H1 (cell line): ENCODE measurements at regions not wholly inside any gene's neighbourhood (a gene's known extent, or its start where the extent isn't known, plus 50 kb on each side); places are given as distances from the start of the nearest gene placed in this dataset.

Experiments used
- CTCF ChIA-PET: fragments of 300-600 bp; sonication (Branson Sonifier 250); formaldehyde crosslinking; loops from one replicate; lab custom pipeline; 2021; ENCODE audit not compliant: partially characterized antibody; lab: Charles Lee
- POLR2A ChIA-PET: fragments of 300-600 bp; sonication (Branson Sonifier 250); formaldehyde crosslinking; loops from one replicate; lab custom pipeline; 2021; ENCODE audit warnings: inconsistent platforms; ENCODE audit not compliant: partially characterized antibody; lab: Charles Lee
- DNase-seq, 2 experiments: peaks; one replicate each; pipeline versions ENCODE4 v3.0.0 to v3.0.0-alpha.2; 2010 to 2022; ENCODE audit warnings: low spot score in 2 of 2, low read depth in 1 of 2, mixed read lengths in 1 of 2
- FAIRE-seq: peaks from 2 replicates; lab custom pipeline; 2011; peaks lifted over from hg19 to GRCh38; lab: Jason Lieb, UNC
- H2AFZ ChIP-seq: 2 replicates; pipeline ENCODE4 v1.8.1; 2012; ENCODE audit warnings: low read length, inconsistent platforms
- H2AK5ac ChIP-seq: 2 replicates; pipeline ENCODE4 v1.6.1; 2013; ENCODE audit warnings: low read depth, low read length
- H2BK120ac ChIP-seq: replicated peaks from 2 replicates; pipeline ENCODE3; 2013; ENCODE audit warnings: low read depth, low read length, inconsistent platforms
- H2BK12ac ChIP-seq: 2 replicates; pipeline ENCODE4 v1.6.1; 2013; ENCODE audit warnings: low read depth, low read length
- H2BK15ac ChIP-seq: 2 replicates; pipeline ENCODE4 v1.6.1; 2013; ENCODE audit warnings: low read length
- H2BK20ac ChIP-seq: 2 replicates; pipeline ENCODE4 v1.6.1; 2013; ENCODE audit warnings: low read length
- H2BK5ac ChIP-seq: 2 replicates; pipeline ENCODE4 v1.6.1; 2013; ENCODE audit warnings: low read depth, low read length
- H3K14ac ChIP-seq: 2 replicates; pipeline ENCODE4 v1.6.1; 2013; ENCODE audit warnings: inconsistent platforms; ENCODE audit not compliant: insufficient read length
- H3K18ac ChIP-seq: 2 replicates; pipeline ENCODE4 v1.6.1; 2013; ENCODE audit warnings: low read length; ENCODE audit errors: extremely low read depth
- H3K23ac ChIP-seq: 2 replicates; pipeline ENCODE4 v1.6.1; 2013; ENCODE audit warnings: inconsistent platforms; ENCODE audit not compliant: insufficient read length
- H3K23me2 ChIP-seq: 2 replicates; pipeline ENCODE4 v1.6.1; 2013; ENCODE audit warnings: low read depth, low read length
- H3K27ac ChIP-seq: 2 replicates; pipeline ENCODE4 v1.6.1; 2011; ENCODE audit warnings: low read depth, low read length, inconsistent platforms
- H3K27me3 ChIP-seq, 4 experiments: replicated peaks in 1 of 4; 1 replicate in 1 of 4; 2 replicates in 3 of 4; pipeline versions ENCODE4 v1.6.1 to v1.8.1; 2011 to 2013; ENCODE audit warnings: low read length in 3 of 4, mild to moderate bottlenecking in 3 of 4, inconsistent platforms in 2 of 4, mixed read lengths in 2 of 4, moderate library complexity in 1 of 4; ENCODE audit not compliant: control insufficient read depth in 3 of 4, insufficient read depth in 3 of 4; ENCODE audit errors: extremely low read depth in 1 of 4
- H3K36me3 ChIP-seq, 4 experiments: 2 replicates each; pipeline versions ENCODE4 v1.6.1 to v1.8.1; 2011 to 2013; ENCODE audit warnings: mild to moderate bottlenecking in 4 of 4, low read length in 3 of 4, moderate library complexity in 2 of 4, control low read depth in 1 of 4, inconsistent platforms in 1 of 4; ENCODE audit not compliant: insufficient read depth in 4 of 4, control insufficient read depth in 2 of 4
- H3K4ac ChIP-seq: replicated peaks from 2 replicates; pipeline ENCODE3; 2013; ENCODE audit warnings: low read length, low read depth, mixed read lengths, inconsistent platforms; ENCODE audit not compliant: insufficient read length
- H3K4me1 ChIP-seq, 4 experiments: replicated peaks in 1 of 4; 1 replicate in 1 of 4; 2 replicates in 3 of 4; pipeline versions ENCODE4 v1.6.1 to v1.8.1; 2011 to 2013; ENCODE audit warnings: low read length in 3 of 4, inconsistent platforms in 2 of 4, mixed read lengths in 1 of 4; ENCODE audit not compliant: insufficient read depth in 4 of 4, control insufficient read depth in 3 of 4
- H3K4me2 ChIP-seq, 2 experiments: 2 replicates each; pipeline versions ENCODE4 v1.6.1 to v1.8.1; 2011 to 2013; ENCODE audit warnings: low read depth in 2 of 2, low read length in 2 of 2, control low read depth in 1 of 2, inconsistent platforms in 1 of 2, mild to moderate bottlenecking in 1 of 2; ENCODE audit not compliant: insufficient read depth in 1 of 2
- H3K4me3 ChIP-seq, 4 experiments: fragments of 200-600, 300-600 bp in 1 of 4; sonication (generic), shearing (Covaris generic), sonication (Bioruptor Twin) in 1 of 4; 2 replicates each; pipeline versions ENCODE4 v1.5.1 to v1.8.1; 2011 to 2016; ENCODE audit warnings: low read length in 4 of 4, low read depth in 3 of 4, control low read depth in 2 of 4, inconsistent platforms in 2 of 4, mild to moderate bottlenecking in 2 of 4, mixed read lengths in 1 of 4, moderate library complexity in 1 of 4; ENCODE audit not compliant: insufficient read depth in 2 of 4; ENCODE audit errors: extremely low read depth in 1 of 4
- H3K56ac ChIP-seq: replicated peaks from 2 replicates; pipeline ENCODE3; 2013; ENCODE audit warnings: low read depth, mild to moderate bottlenecking, mixed read lengths, low read length, inconsistent platforms; ENCODE audit not compliant: insufficient read length
- H3K79me1 ChIP-seq: 2 replicates; pipeline ENCODE4 v1.6.1; 2013; ENCODE audit warnings: low read depth, low read length, control low read depth
- H3K79me2 ChIP-seq, 2 experiments: 2 replicates each; pipeline versions ENCODE4 v1.6.1 to v1.8.1; 2012 to 2013; ENCODE audit warnings: low read length in 2 of 2, mild to moderate bottlenecking in 2 of 2, inconsistent platforms in 1 of 2; ENCODE audit not compliant: insufficient read depth in 2 of 2, control insufficient read depth in 1 of 2
- H3K9ac ChIP-seq, 4 experiments: replicated peaks in 1 of 4; 1 replicate in 1 of 4; 2 replicates in 3 of 4; pipeline versions ENCODE4 v1.6.1 to v1.8.1; 2011 to 2013; ENCODE audit warnings: low read depth in 3 of 4, low read length in 3 of 4, control low read depth in 2 of 4, mild to moderate bottlenecking in 2 of 4, moderate library complexity in 2 of 4, inconsistent platforms in 1 of 4; ENCODE audit errors: extremely low read depth in 1 of 4
- H3K9me3 ChIP-seq, 2 experiments: 2 replicates each; pipeline versions ENCODE4 v1.6.1 to v1.8.1; 2012 to 2013; ENCODE audit warnings: mild to moderate bottlenecking in 2 of 2, moderate library complexity in 2 of 2, control low read depth in 1 of 2, inconsistent platforms in 1 of 2, low read depth in 1 of 2, low read length in 1 of 2, mixed read lengths in 1 of 2; ENCODE audit not compliant: insufficient read depth in 2 of 2
- H4K20me1 ChIP-seq, 2 experiments: replicated peaks in 1 of 2; 2 replicates each; pipeline versions ENCODE3 to v1.8.1; 2011 to 2013; ENCODE audit warnings: inconsistent platforms in 2 of 2, low read length in 2 of 2, mild to moderate bottlenecking in 1 of 2; ENCODE audit not compliant: insufficient read depth in 2 of 2, control insufficient read depth in 1 of 2
- H4K5ac ChIP-seq: 2 replicates; pipeline ENCODE4 v1.6.1; 2013; ENCODE audit warnings: low read length, low read depth, mixed read lengths, inconsistent platforms; ENCODE audit not compliant: insufficient read length
- H4K8ac ChIP-seq: 2 replicates; pipeline ENCODE4 v1.8.0; 2013; ENCODE audit warnings: mild to moderate bottlenecking, moderate library complexity, low read length, inconsistent platforms; ENCODE audit not compliant: insufficient read depth; ENCODE audit errors: extremely low read depth
- H4K91ac ChIP-seq: replicated peaks from 2 replicates; pipeline ENCODE3; 2013; ENCODE audit warnings: low read length, mixed read lengths, inconsistent platforms; ENCODE audit not compliant: insufficient read length
- CEBPB ChIP-seq: IDR thresholded peaks from 2 replicates; pipeline ENCODE4 v1.6.1; 2012; ENCODE audit warnings: low read depth, low read length
- CHD1 ChIP-seq: IDR thresholded peaks from 2 replicates; pipeline ENCODE4 v1.6.1; 2012; ENCODE audit warnings: low read depth, low read length, improper control_type of control experiment
- CHD2 ChIP-seq: IDR thresholded peaks from 2 replicates; pipeline ENCODE4 v1.6.1; 2012; ENCODE audit warnings: low read length, improper control_type of control experiment
- CREB1 ChIP-seq: IDR thresholded peaks from 2 replicates; pipeline ENCODE4 v1.6.1; 2012; ENCODE audit warnings: inconsistent platforms
- CTBP2 ChIP-seq: IDR thresholded peaks from 2 replicates; pipeline ENCODE4 v1.7.0; 2011; ENCODE audit warnings: borderline replicate concordance, mild to moderate bottlenecking, moderate library complexity, mixed read lengths, low read length; ENCODE audit not compliant: insufficient read depth, insufficient read length
- SP2 ChIP-seq: IDR thresholded peaks from 2 replicates; pipeline ENCODE4 v1.6.1; 2012; ENCODE audit warnings: mild to moderate bottlenecking, low read length, inconsistent platforms
- TBP ChIP-seq: IDR thresholded peaks from 2 replicates; pipeline ENCODE4 v1.6.1; 2011; ENCODE audit warnings: low read depth, low read length, improper control_type of control experiment
- TCF12 ChIP-seq: IDR thresholded peaks from 2 replicates; pipeline ENCODE4 v1.6.1; 2011; ENCODE audit warnings: low read depth, mild to moderate bottlenecking, low read length
- YY1 ChIP-seq: IDR thresholded peaks from 2 replicates; pipeline ENCODE4 v1.6.1; 2011; ENCODE audit warnings: low read depth, mild to moderate bottlenecking, low read length
- whole genome bisulfite sequencing, 2 experiments: shearing (Covaris generic) in 1 of 2; methylation state at CpG; one replicate each; pipeline versions ENCODE4 v1.1.6 to v1.1.7; 2013 to 2015; ENCODE audit warnings: low lambda C conversion rate in 2 of 2, mixed read lengths in 2 of 2, inconsistent platforms in 1 of 2, low coverage in 1 of 2, missing lambda C conversion rate in 1 of 2; ENCODE audit not compliant: insufficient replicate concordance in 2 of 2, insufficient coverage in 1 of 2, insufficient read length in 1 of 2; ENCODE audit errors: extremely low coverage in 1 of 2, missing lambda C conversion rate in 1 of 2; 5-methylcytosine and 5-hydroxymethylcytosine counted together
- TF ChIP-seq, protein P1 (sequence below): IDR thresholded peaks from 2 replicates; pipeline ENCODE4 v1.6.1; 2012; ENCODE audit warnings: inconsistent platforms

DNA sequence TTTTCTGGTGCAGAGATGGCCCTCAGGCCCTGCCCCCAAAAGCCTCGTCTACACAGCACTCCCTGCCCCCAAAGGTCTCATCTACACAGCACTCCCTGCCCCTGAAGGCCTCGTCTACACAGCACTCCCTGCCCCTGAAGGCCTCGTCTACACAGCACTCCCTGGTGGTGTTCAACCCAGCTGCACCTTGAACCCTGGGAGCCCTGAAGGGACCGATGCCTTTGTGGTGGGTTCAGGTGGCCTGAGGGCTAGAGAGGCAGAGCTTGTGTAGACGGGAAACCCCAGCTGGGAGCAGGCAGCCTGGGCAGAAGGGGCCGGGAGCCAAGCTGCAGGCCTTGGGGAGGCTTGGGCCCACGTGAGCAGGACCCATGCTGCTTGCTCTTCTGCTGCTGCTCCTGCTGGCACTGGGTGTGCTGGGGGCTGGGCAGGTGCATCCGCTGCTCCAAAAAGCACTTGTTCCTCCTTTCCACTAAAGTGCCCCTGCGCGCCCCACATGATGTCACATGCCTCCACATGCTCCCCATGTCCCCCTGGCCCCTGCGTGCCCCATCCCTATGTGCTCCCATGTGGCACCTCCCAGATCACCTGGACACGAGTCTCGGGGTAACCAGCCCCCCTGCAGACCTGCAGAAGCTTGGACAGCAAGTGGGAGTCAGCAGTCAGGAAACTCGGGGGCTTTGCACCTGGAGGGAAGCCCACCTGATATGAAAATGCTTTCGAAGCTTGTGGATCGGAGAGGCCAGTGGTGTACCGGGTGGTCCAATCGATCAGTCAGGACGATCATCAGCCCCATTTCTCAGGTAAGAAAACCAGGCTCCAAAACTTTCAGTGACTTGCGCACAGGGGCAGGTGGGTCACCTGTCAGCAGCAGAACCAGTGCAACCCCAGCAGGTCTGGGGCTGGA lies 94.9 kb upstream of the CTDP1 start:
- Histone ChIP-seq H3K4me2 (no peak overlapping the region), H3K79me1 (no peaks in the 10 kb centered on the region), H3K9me3 (peaks cover 8 to 12% of the 10 kb centered on the region in 2 experiments; a peak in 2 of 4 replicates), H3K27ac (no peak overlapping the region), H3K9ac (no peak overlapping the region), H3K4me3 (no peak overlapping the region), H3K79me2 (no peaks in the 10 kb centered on the region), H3K36me3 (no peaks in the 10 kb centered on the region), H3K18ac (no peak overlapping the region), H2BK12ac (no peak overlapping the region; the same call in 1 of the 2 replicates), H2BK15ac (no peak overlapping the region), H2BK20ac (no peak overlapping the region), H3K23me2 (no peaks in the 10 kb centered on the region; the same call in 1 of the 2 replicates), H3K56ac (no peak overlapping the region), H3K23ac (no peak overlapping the region), H2BK120ac (no peak overlapping the region), H3K4ac (no peak overlapping the region), H2BK5ac (no peak overlapping the region), H2AFZ (no peak overlapping the region; the same call in 1 of the 2 replicates), H4K5ac (no peak overlapping the region), H3K14ac (no peak overlapping the region), H4K8ac (no peak overlapping the region; the same call in 1 of the 2 replicates), H4K20me1 (peaks cover 0 to 6% of the 10 kb centered on the region in 2 experiments), H3K27me3 (peaks cover 0 to 7% (median 0%) of the 10 kb centered on the region in 4 experiments; a peak in 1 of 7 replicates), H4K91ac (no peak overlapping the region), H2AK5ac (no peak overlapping the region), H3K4me1 (peaks cover 0 to 12% (median 8%) of the 10 kb centered on the region in 4 experiments; a peak in 6 of 7 replicates)
- FAIRE-seq (no peak), DNase-seq (no peak)
- ChIA-PET CTCF (interaction anchor here (0.9 kb wide), 1 partner anchor 71 kb away, joined by 3 read pairs; no protein-coding TSS in a partner anchor), POLR2A (interaction anchor here (0.6 kb wide), 2 partner anchors 158 to 164 kb away, joined by 3 read pairs; no protein-coding TSS in a partner anchor)
- 89% methylated on average over 17 of the region's 20 CpGs; no CpG with 5 or more reads in 1 of the 2 experiments for WGBS, 2 experiments
- TF ChIP-seq TBP (no peak), CEBPB (no peak), SP2 (no peak), YY1 (no peak), CHD1 (no peak), CHD2 (no peak), CTBP2 (no peak), TCF12 (no peak), CREB1 (no peak)
- TF ChIP-seq, protein P1, sequence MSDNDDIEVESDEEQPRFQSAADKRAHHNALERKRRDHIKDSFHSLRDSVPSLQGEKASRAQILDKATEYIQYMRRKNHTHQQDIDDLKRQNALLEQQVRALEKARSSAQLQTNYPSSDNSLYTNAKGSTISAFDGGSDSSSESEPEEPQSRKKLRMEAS, result no peak
